Liver (tissue), 8 donors: ENCODE measurements at regions not wholly inside any gene's neighbourhood (a gene's known extent, or its start where the extent isn't known, plus 50 kb on each side); places are given as distances from the start of the nearest gene placed in this dataset.

ENCODE experiments used
- DNase-seq: peaks from one replicate; pipeline ENCODE4 v3.0.0-alpha.2; 2017; ENCODE audit warnings: low spot score
- H3K27ac ChIP-seq, 2 donors: one replicate each; pipeline ENCODE4 v1.7.0; 2013; ENCODE audit warnings: inconsistent platforms in 2 of 2, low read length in 2 of 2, control low read depth in 1 of 2, low read depth in 1 of 2, mild to moderate bottlenecking in 1 of 2
- H3K27me3 ChIP-seq, 4 donors: one replicate each; pipeline versions ENCODE4 v1.6.1 to v1.7.0; 2013; ENCODE audit warnings: low read length in 3 of 4, inconsistent platforms in 1 of 4, mild to moderate bottlenecking in 1 of 4, moderate library complexity in 1 of 4; ENCODE audit not compliant: control insufficient read depth in 4 of 4, insufficient read depth in 4 of 4
- H3K36me3 ChIP-seq, 4 donors: one replicate each; pipeline versions ENCODE4 v1.6.1 to v1.7.0; 2013; ENCODE audit warnings: low read length in 3 of 4, mild to moderate bottlenecking in 3 of 4, low read depth in 1 of 4, moderate library complexity in 1 of 4; ENCODE audit not compliant: control insufficient read depth in 4 of 4, insufficient read depth in 3 of 4
- H3K4me1 ChIP-seq, 4 donors: one replicate each; pipeline versions ENCODE4 v1.6.1 to v1.7.0; 2013; ENCODE audit warnings: low read length in 3 of 4, mild to moderate bottlenecking in 3 of 4, moderate library complexity in 1 of 4; ENCODE audit not compliant: control insufficient read depth in 4 of 4, insufficient read depth in 4 of 4
- H3K4me3 ChIP-seq, 3 donors: one replicate each; pipeline versions ENCODE4 v1.6.1 to v1.7.0; 2013; ENCODE audit warnings: low read length in 3 of 3, control low read depth in 1 of 3, low read depth in 1 of 3, mild to moderate bottlenecking in 1 of 3
- H3K9ac ChIP-seq, 2 donors: one replicate each; pipeline ENCODE4 v1.7.0; 2013; ENCODE audit warnings: low read length in 2 of 2, mild to moderate bottlenecking in 2 of 2, moderate library complexity in 2 of 2, control low read depth in 1 of 2, low read depth in 1 of 2
- H3K9me3 ChIP-seq, 4 donors: one replicate each; pipeline versions ENCODE4 v1.6.1 to v1.7.0; 2013; ENCODE audit warnings: low read length in 3 of 4; ENCODE audit not compliant: control insufficient read depth in 4 of 4
- ATF3 ChIP-seq: IDR thresholded peaks from 2 replicates; pipeline ENCODE4 v1.6.1; 2016; ENCODE audit warnings: antibody characterized with exemption
- CTCF ChIP-seq: fragments of 150-350 bp; IDR thresholded peaks from 2 replicates; pipeline ENCODE4 v1.5.1; 2017; ENCODE audit warnings: improper control_type of control experiment, low read depth, low read length; ENCODE audit not compliant: missing input control
- EGR1 ChIP-seq, 2 donors: IDR thresholded peaks; 2 replicates each; pipeline ENCODE4 v1.6.1; 2016 to 2018; ENCODE audit warnings: antibody characterized with exemption in 2 of 2, low read depth in 2 of 2
- FOXA1 ChIP-seq: IDR thresholded peaks from 2 replicates; pipeline ENCODE4 v1.6.1; 2016; ENCODE audit warnings: antibody characterized with exemption
- FOXA2 ChIP-seq: IDR thresholded peaks from 2 replicates; pipeline ENCODE4 v1.6.1; 2016; ENCODE audit warnings: antibody characterized with exemption
- GABPA ChIP-seq, 2 donors: IDR thresholded peaks in 1 of 2; conservative IDR thresholded peaks in 1 of 2; 2 replicates each; pipeline ENCODE4 v1.6.1; 2016; ENCODE audit warnings: antibody characterized with exemption in 2 of 2, mild to moderate bottlenecking in 1 of 2, moderate library complexity in 1 of 2
- HNF4A ChIP-seq, 2 donors: conservative IDR thresholded peaks; 2 replicates each; pipeline ENCODE4 v1.6.1; 2016; ENCODE audit warnings: antibody characterized with exemption in 2 of 2, mild to moderate bottlenecking in 2 of 2
- JUND ChIP-seq, 2 donors: IDR thresholded peaks; 2 replicates each; pipeline ENCODE4 v1.6.1; 2016; ENCODE audit warnings: antibody characterized with exemption in 2 of 2
- MAX ChIP-seq: IDR thresholded peaks from 2 replicates; pipeline ENCODE4 v1.6.1; 2016; ENCODE audit warnings: antibody characterized with exemption
- NR2F2 ChIP-seq: IDR thresholded peaks from 2 replicates; pipeline ENCODE4 v1.6.1; 2016; ENCODE audit warnings: antibody characterized with exemption
- RAD21 ChIP-seq, 2 donors: IDR thresholded peaks; 2 replicates each; pipeline ENCODE4 v1.6.1; 2016; ENCODE audit warnings: antibody characterized with exemption in 2 of 2, mild to moderate bottlenecking in 2 of 2
- REST ChIP-seq: IDR thresholded peaks from 2 replicates; pipeline ENCODE4 v1.6.1; 2016; ENCODE audit warnings: antibody characterized with exemption, mild to moderate bottlenecking
- RXRA ChIP-seq, 2 donors: IDR thresholded peaks; 2 replicates each; pipeline ENCODE4 v1.6.1; 2017 to 2018; ENCODE audit warnings: antibody characterized with exemption in 2 of 2, mild to moderate bottlenecking in 1 of 2
- SP1 ChIP-seq: IDR thresholded peaks from 2 replicates; pipeline ENCODE4 v1.6.1; 2018; ENCODE audit warnings: antibody characterized with exemption, mild to moderate bottlenecking
- TAF1 ChIP-seq: conservative IDR thresholded peaks from 2 replicates; pipeline ENCODE4 v1.6.1; 2016; ENCODE audit warnings: antibody characterized with exemption, mild to moderate bottlenecking
- WGBS: extraction: QIAGEN DNeasy Blood & Tissue Kit; methylation state at CpG from one replicate; pipeline ENCODE4 v1.1.7; 2013; 5-methylcytosine and 5-hydroxymethylcytosine counted together
- donor health status: healthy.
- donor health status: healthy.
- donor health status: healthy.
- donor health status: healthy.
- donor health status: healthy.

- no peak for TF ChIP-seq ATF3
These were observed 820.2 kb upstream of the SALL3 start (continued) for GRCh38 chr18:78159397-78159796.

- TF ChIP-seq RXRA (IDR thresholded peaks at IDR 0.05) (peak in 1 of 2 donors; percentile 23), HNF4A (conservative IDR thresholded peaks at IDR 0.05) (peak in 1 of 2 donors; percentile 60), CTCF (no peak), ATF3 (no peak)
- no peaks in the 10 kb centered on the region for H3K27me3 ChIP-seq
- no peak for DNase-seq
- WGBS, result 50% methylated on average over 11 of the region's 11 CpGs
- no peak overlapping the region for H3K4me3 ChIP-seq
- no peaks in the 10 kb centered on the region for H3K36me3 ChIP-seq
- no peak overlapping the region for H3K27ac ChIP-seq
- H3K9me3 ChIP-seq, result no peaks in the 10 kb centered on the region
- no peak overlapping the region for H3K9ac ChIP-seq
- H3K4me1 ChIP-seq, result no peaks in the 10 kb centered on the region
These were observed 818.5 kb upstream of the SALL3 start for GRCh38 chr18:78160961-78161656.

- Histone ChIP-seq H3K9me3 (no peaks in the 10 kb centered on the region), H3K4me3 (no peak overlapping the region), H3K27me3 (no peaks in the 10 kb centered on the region), H3K27ac (no peak overlapping the region), H3K4me1 (no peaks in the 10 kb centered on the region), H3K9ac (no peak overlapping the region), H3K36me3 (no peaks in the 10 kb centered on the region)
- no peak for TF ChIP-seq MAX
- TF ChIP-seq ATF3, result no peak
- TF ChIP-seq SP1, result no peak
- no peak for TF ChIP-seq FOXA2
- TF ChIP-seq RAD21 (IDR thresholded peaks at IDR 0.05), result no peak
- no peak for TF ChIP-seq NR2F2
- TF ChIP-seq JUND (IDR thresholded peaks at IDR 0.05), result no peak
- TF ChIP-seq FOXA1, result no peak
- no peak for TF ChIP-seq RXRA (IDR thresholded peaks at IDR 0.05)
- no peak for TF ChIP-seq TAF1
- TF ChIP-seq EGR1 (IDR thresholded peaks at IDR 0.05; ENCODE audit: low read depth in 2 of 2), result no peak
- TF ChIP-seq REST, result no peak
- TF ChIP-seq GABPA (IDR thresholded peaks at IDR 0.05 in 1 of 2, conservative IDR thresholded peaks at IDR 0.05 in 1 of 2), result no peak
- WGBS, result 61% methylated on average over 7 of the region's 7 CpGs
- DNase-seq, result no peak
These were observed 814.1 kb upstream of the SALL3 start for GRCh38 chr18:78165525-78165924.
